ENCODE measurements at regions not wholly inside any gene's neighbourhood (a gene's known extent, or its start where the extent isn't known, plus 50 kb on each side); places are given as distances from the start of the nearest gene placed in this dataset.

DNA sequence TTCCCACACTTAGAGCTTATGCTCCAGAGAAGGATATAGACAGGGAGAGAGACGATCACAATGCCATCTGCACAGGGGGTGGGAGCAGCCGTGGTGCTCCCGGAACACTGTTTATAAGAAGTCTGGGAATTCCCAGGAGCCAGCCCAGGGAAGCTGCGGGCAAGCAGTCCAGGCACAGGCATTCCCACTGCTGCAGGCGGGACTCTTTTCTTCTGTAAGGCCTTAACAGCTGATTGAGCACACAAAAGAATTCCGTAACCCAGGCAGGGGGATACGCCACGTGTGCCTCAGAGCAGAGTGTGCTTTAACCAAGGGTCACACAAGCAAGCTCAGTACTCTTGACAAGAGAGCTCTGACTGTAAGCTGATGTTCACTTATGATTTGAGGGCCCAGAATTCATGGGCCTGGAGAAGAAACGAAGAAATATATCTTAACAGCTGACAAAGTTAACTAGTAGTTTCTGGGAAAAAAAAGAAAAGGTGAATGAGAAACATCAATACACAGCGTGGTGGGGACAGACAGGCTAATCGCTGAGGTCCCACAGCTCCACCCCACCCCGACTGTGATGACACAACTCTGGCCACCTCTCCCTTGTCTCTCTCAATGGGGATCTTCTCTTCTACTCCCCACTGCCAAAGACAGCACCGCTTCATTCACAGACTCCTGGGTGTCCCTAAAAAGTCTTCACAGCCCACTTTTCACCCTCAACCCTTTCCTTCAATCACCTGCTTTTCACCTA lies 85.9 kb upstream of the SIMC1 start:
- TF ChIP-seq JUN (CRISPR knock-in tag; IDR thresholded peaks at IDR 0.05) (no peak), ZNF33A (CRISPR knock-in tag; IDR thresholded peaks at IDR 0.05; ENCODE audit: borderline replicate concordance) (no peak), RAD21 (CRISPR knock-in tag; IDR thresholded peaks at IDR 0.05) (no peak), NFRKB (IDR thresholded peaks at IDR 0.05) (no peak), NRL (CRISPR knock-in tag; IDR thresholded peaks at IDR 0.05; ENCODE audit: borderline replicate concordance) (no peak), DPF2 (CRISPR knock-in tag; IDR thresholded peaks at IDR 0.05; ENCODE audit: borderline replicate concordance, low read depth) (no peak), SMAD1 (CRISPR knock-in tag; IDR thresholded peaks at IDR 0.05; ENCODE audit: borderline replicate concordance, low read depth) (no peak), POLR2AphosphoS5 (IDR thresholded peaks at IDR 0.05; ENCODE audit: low read depth, low read length) (no peak), ZFP36 (IDR thresholded peaks at IDR 0.05; ENCODE audit: borderline replicate concordance, low read depth, low read length, partially characterized antibody) (no peak), RXRA (CRISPR knock-in tag; IDR thresholded peaks at IDR 0.05) (no peak), GPN1 (CRISPR knock-in tag; IDR thresholded peaks at IDR 0.05; ENCODE audit: borderline replicate concordance) (no peak), CTCF (CRISPR knock-in tag; IDR thresholded peaks at IDR 0.05) (no peak), NFIC (IDR thresholded peaks at IDR 0.05; ENCODE audit: low read length) (no peak)
- TF ChIP-seq, protein P1, sequence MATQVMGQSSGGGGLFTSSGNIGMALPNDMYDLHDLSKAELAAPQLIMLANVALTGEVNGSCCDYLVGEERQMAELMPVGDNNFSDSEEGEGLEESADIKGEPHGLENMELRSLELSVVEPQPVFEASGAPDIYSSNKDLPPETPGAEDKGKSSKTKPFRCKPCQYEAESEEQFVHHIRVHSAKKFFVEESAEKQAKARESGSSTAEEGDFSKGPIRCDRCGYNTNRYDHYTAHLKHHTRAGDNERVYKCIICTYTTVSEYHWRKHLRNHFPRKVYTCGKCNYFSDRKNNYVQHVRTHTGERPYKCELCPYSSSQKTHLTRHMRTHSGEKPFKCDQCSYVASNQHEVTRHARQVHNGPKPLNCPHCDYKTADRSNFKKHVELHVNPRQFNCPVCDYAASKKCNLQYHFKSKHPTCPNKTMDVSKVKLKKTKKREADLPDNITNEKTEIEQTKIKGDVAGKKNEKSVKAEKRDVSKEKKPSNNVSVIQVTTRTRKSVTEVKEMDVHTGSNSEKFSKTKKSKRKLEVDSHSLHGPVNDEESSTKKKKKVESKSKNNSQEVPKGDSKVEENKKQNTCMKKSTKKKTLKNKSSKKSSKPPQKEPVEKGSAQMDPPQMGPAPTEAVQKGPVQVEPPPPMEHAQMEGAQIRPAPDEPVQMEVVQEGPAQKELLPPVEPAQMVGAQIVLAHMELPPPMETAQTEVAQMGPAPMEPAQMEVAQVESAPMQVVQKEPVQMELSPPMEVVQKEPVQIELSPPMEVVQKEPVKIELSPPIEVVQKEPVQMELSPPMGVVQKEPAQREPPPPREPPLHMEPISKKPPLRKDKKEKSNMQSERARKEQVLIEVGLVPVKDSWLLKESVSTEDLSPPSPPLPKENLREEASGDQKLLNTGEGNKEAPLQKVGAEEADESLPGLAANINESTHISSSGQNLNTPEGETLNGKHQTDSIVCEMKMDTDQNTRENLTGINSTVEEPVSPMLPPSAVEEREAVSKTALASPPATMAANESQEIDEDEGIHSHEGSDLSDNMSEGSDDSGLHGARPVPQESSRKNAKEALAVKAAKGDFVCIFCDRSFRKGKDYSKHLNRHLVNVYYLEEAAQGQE (IDR thresholded peaks at IDR 0.05; ENCODE audit: borderline replicate concordance in 1 of 2, low read depth in 1 of 2, low read length in 2 of 2): no peak

Data from HepG2 (cell line).